ENCODE measurements at regions not wholly inside any gene's neighbourhood (a gene's known extent, or its start where the extent isn't known, plus 50 kb on each side); places are given as distances from the start of the nearest gene placed in this dataset.

GRCh38 chr18:47422524-47422923 is 171.1 kb upstream of the SKOR2 start:
- TF ChIP-seq CTCF (conservative IDR thresholded peaks at IDR 0.05 in 1 of 2, IDR thresholded peaks at IDR 0.05 in 1 of 2; ENCODE audit: extremely low read depth in 1 of 2, insufficient read depth in 1 of 2, low read depth in 1 of 2, low read length in 2 of 2) (no peak), EZH2 (IDR thresholded peaks at IDR 0.05; ENCODE audit: borderline replicate concordance, low read length) (no peak)
